Natural killer cell (primary cell): ENCODE measurements at regions not wholly inside any gene's neighbourhood (a gene's known extent, or its start where the extent isn't known, plus 50 kb on each side); places are given as distances from the start of the nearest gene placed in this dataset.
"Not testable (repeated sequence)": the region's sequence is repeated elsewhere in the genome, so short reads cannot be mapped to it uniquely, and the experiment has no call there.

Experiments
- ATAC-seq, 3 donors: fragments of 150-1000 bp in 2 of 3; fragments of 200-7000 bp in 1 of 3; cut with Tn5 transposase; 1 replicate in 1 of 3; 2 replicates in 2 of 3; pipeline ENCODE4 v1.10.0; 2021; ENCODE audit warnings: mild to moderate bottlenecking in 2 of 3, moderate library complexity in 2 of 3
- DNase-seq, 2 donors: peaks; one replicate each; pipeline versions ENCODE4 v3.0.0 to v3.0.0-alpha.2; 2013 to 2021; ENCODE audit warnings: mixed read lengths in 1 of 2
- H3K27ac ChIP-seq: one replicate; pipeline ENCODE4 v1.5.1; 2013; ENCODE audit warnings: mild to moderate bottlenecking, low read length
- H3K27me3 ChIP-seq: one replicate; pipeline ENCODE4 v1.6.1; 2013; ENCODE audit warnings: low read length; ENCODE audit not compliant: control insufficient read depth, insufficient read depth
- H3K36me3 ChIP-seq: one replicate; pipeline ENCODE4 v1.6.1; 2013; ENCODE audit warnings: low read length; ENCODE audit not compliant: control insufficient read depth, insufficient read depth
- H3K4me1 ChIP-seq: one replicate; pipeline ENCODE4 v1.6.1; 2013; ENCODE audit warnings: low read length; ENCODE audit not compliant: control insufficient read depth, insufficient read depth
- H3K4me3 ChIP-seq: one replicate; pipeline ENCODE4 v1.5.1; 2013; ENCODE audit warnings: low read length
- H3K9me3 ChIP-seq: one replicate; pipeline ENCODE4 v1.6.1; 2013; ENCODE audit warnings: low read length; ENCODE audit not compliant: control insufficient read depth, insufficient read depth
- H3K27ac Mint-ChIP-seq, 2 donors: one replicate each; pipeline ENCODE4 v1.8.0; 2022; ENCODE audit warnings: mild to moderate bottlenecking in 2 of 2, mixed read lengths in 2 of 2, moderate library complexity in 1 of 2
- H3K27me3 Mint-ChIP-seq, 2 donors: one replicate each; pipeline ENCODE4 v1.8.0; 2022; ENCODE audit warnings: low read depth in 2 of 2, mixed read lengths in 2 of 2
- H3K36me3 Mint-ChIP-seq: one replicate; pipeline ENCODE4 v1.8.0; 2022; ENCODE audit warnings: mixed read lengths
- H3K4me1 Mint-ChIP-seq, 2 donors: one replicate each; pipeline ENCODE4 v1.8.0; 2022; ENCODE audit warnings: mixed read lengths in 2 of 2
- H3K4me3 Mint-ChIP-seq: one replicate; pipeline ENCODE4 v1.8.0; 2022; ENCODE audit warnings: mild to moderate bottlenecking, moderate library complexity, mixed read lengths
- H3K9me3 Mint-ChIP-seq, 2 donors: one replicate each; pipeline ENCODE4 v1.8.0; 2022; ENCODE audit warnings: mixed read lengths in 2 of 2
- CTCF ChIP-seq: fragments of 200-600 bp; IDR thresholded peaks from one replicate; pipeline ENCODE4 v1.8.0; 2022; ENCODE audit warnings: antibody characterized with exemption
- WGBS: methylation state at CpG from one replicate; pipeline ENCODE4 v1.1.7; 2013; ENCODE audit warnings: missing lambda C conversion rate; ENCODE audit not compliant: insufficient coverage; 5-methylcytosine and 5-hydroxymethylcytosine counted together
- intact Hi-C: fragments of 100-400 bp; cut with micrococcal nuclease; formaldehyde crosslinking; loops from one replicate; pipeline ENCODE4 v1.14.2; 2022

- Histone ChIP-seq H3K27me3 (no peaks in the 10 kb centered on the region), H3K27ac (no peak overlapping the region), H3K4me3 (no peak overlapping the region), H3K9me3 (no peaks in the 10 kb centered on the region), H3K36me3 (no peaks in the 10 kb centered on the region), H3K4me1 (no peaks in the 10 kb centered on the region)
- ATAC-seq (no peak), DNase-seq (no peak)
- Mint-ChIP-seq H3K4me3 (no peak overlapping the region), H3K27ac (no peak overlapping the region), H3K9me3 (peaks cover 0 to 3% of the 10 kb centered on the region in 2 donors), H3K4me1 (no peaks in the 10 kb centered on the region), H3K27me3 (peaks cover 0 to 3% of the 10 kb centered on the region in 2 donors), H3K36me3 (no peaks in the 10 kb centered on the region)
- WGBS = 83% methylated on average over 2 of the region's 2 CpGs
- TF ChIP-seq CTCF = no peak
- intact Hi-C loops = no loop called here
Observed at GRCh38 chr1:181931873-181932272, 129.6 kb downstream of the ZNF648 start.

- H3K9me3 Mint-ChIP-seq = peaks cover 2 to 3% of the 10 kb centered on the region in 2 donors
- H3K27me3 Mint-ChIP-seq = peaks cover 0 to 3% of the 10 kb centered on the region in 2 donors
- intact Hi-C loops = no loop called here
- H3K36me3 Mint-ChIP-seq = no peaks in the 10 kb centered on the region
- Histone ChIP-seq H3K4me1 (no peaks in the 10 kb centered on the region), H3K4me3 (no peak overlapping the region), H3K27me3 (no peaks in the 10 kb centered on the region), H3K27ac (no peak overlapping the region), H3K36me3 (no peaks in the 10 kb centered on the region), H3K9me3 (no peaks in the 10 kb centered on the region)
- WGBS = 94% methylated on average over 2 of the region's 2 CpGs
- H3K4me3 Mint-ChIP-seq = no peak overlapping the region
- TF ChIP-seq CTCF = no peak
- DNase-seq (no peak), ATAC-seq (no peak)
- H3K27ac Mint-ChIP-seq = no peak overlapping the region
- H3K4me1 Mint-ChIP-seq = no peaks in the 10 kb centered on the region
Observed at GRCh38 chr1:181930187-181930586, 131.3 kb downstream of the ZNF648 start.

- Histone ChIP-seq H3K27me3 (no peaks in the 10 kb centered on the region), H3K27ac (no peak overlapping the region), H3K36me3 (no peaks in the 10 kb centered on the region), H3K4me1 (no peaks in the 10 kb centered on the region), H3K9me3 (no peaks in the 10 kb centered on the region), H3K4me3 (no peak overlapping the region)
- no peaks in the 10 kb centered on the region for H3K36me3 Mint-ChIP-seq
- intact Hi-C loops = no loop called here
- H3K27me3 Mint-ChIP-seq = peaks cover 0 to 3% of the 10 kb centered on the region in 2 donors
- DNase-seq (no peak), ATAC-seq (no peak)
- H3K27ac Mint-ChIP-seq = no peak overlapping the region
- no peak overlapping the region for H3K4me3 Mint-ChIP-seq
- peaks cover 6 to 9% of the 10 kb centered on the region in 2 donors for H3K9me3 Mint-ChIP-seq
- no peaks in the 10 kb centered on the region for H3K4me1 Mint-ChIP-seq
- no peak for TF ChIP-seq CTCF
Observed at GRCh38 chr1:181926697-181927096, 134.8 kb downstream of the ZNF648 start.

- H3K27me3 ChIP-seq, H3K27me3 Mint-ChIP-seq, H3K36me3 Mint-ChIP-seq, H3K4me1 Mint-ChIP-seq, ATAC-seq, H3K36me3 ChIP-seq, H3K4me3 Mint-ChIP-seq, H3K4me3 ChIP-seq, H3K27ac ChIP-seq, H3K27ac Mint-ChIP-seq, DNase-seq, intact Hi-C loops, H3K9me3 ChIP-seq, H3K4me1 ChIP-seq: not testable (repeated sequence)
- WGBS = 89% methylated on average over 2 of the region's 2 CpGs
- H3K9me3 Mint-ChIP-seq = peaks cover 6 to 12% of the 10 kb centered on the region in 2 donors
Observed at GRCh38 chr1:181924034-181924433, 137.5 kb downstream of the ZNF648 start.
